Endometrial microvascular endothelial cells (primary cell): ENCODE measurements at regions not wholly inside any gene's neighbourhood (a gene's known extent, or its start where the extent isn't known, plus 50 kb on each side); places are given as distances from the start of the nearest gene placed in this dataset.

ENCODE experiments used
- in situ Hi-C: cut with HindIII; loops from 2 replicates; pipeline ENCODE4 v1.10.0; 2017; ENCODE audit warnings: low sequenced_read_pairs, low pct_unique_long_range_greater_than_20kb; ENCODE audit errors: inconsistent ontology term

DNA sequence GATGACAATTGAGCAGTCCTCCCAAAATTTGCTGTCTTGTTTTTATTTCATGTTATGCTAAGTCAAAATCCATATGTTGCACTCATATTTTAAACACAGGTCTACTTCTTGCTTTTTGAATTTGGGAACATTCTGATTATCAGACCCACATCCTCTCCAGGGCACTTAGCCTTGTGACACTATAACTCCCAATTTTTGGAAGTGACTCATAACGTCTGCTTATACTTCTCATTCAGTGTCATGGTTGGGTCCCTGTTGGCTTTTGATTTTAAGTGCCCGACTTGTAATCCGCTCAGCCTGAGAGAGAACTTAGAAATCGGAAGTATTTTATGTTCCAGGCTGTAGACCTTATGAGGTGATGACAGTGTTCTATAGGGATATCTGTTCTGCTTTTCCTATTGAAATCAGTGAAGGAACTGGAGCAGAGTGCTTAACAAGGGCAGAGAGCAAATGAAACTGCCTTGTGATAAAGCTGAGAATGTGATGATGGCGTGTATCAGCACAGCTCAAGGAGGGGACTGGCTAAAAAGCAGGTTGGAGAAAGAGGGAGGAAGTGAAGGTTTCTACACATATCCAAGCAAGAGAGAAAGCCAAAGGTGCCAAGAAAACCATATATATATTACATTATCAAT is 136.0 kb downstream of the HLX start:
- in situ Hi-C loops: no loop called here

DNA sequence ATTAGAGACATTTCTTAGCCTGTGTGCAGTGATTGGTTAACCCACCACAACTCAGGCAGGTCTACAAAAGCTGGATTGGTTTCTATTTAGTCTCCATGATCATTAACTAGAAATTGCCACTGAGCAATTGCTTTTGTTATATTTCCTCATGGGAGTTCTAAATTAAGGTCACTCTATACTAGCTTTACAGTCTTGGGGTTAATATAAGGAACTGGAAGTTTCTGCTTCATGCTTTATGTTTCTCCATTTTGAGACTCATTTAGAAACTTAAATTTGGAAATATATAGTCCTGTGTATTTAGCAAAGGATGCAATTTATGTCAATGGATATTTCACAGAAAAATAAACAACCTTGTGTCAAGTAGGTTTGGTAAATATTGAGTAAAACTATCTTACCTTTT is 137.5 kb downstream of the HLX start:
- in situ Hi-C loops: no loop called here

- in situ Hi-C loops: no loop called here
Measured at GRCh38 chr1:221018414-221018813, 139.2 kb downstream of the HLX start.

DNA sequence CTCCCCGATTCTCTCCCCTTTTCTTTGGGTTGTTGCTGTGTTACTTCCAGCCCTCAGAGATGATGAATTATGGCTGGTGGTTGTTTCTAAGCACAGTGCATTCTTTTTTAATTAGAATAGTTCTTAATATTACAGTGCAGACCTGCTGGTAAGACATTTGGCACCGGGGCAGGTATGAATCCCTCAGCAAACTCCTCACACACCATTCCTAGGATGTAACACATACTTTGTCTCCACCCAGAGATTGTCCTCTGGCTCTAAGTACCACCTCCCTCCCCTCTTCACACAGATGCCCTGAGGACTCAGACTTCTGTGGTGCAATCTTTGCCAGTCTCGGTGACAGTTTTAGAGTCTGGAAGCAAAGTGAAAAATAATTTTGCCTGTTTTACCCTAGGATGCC is 143.1 kb downstream of the HLX start:
- in situ Hi-C loops: no loop called here

DNA sequence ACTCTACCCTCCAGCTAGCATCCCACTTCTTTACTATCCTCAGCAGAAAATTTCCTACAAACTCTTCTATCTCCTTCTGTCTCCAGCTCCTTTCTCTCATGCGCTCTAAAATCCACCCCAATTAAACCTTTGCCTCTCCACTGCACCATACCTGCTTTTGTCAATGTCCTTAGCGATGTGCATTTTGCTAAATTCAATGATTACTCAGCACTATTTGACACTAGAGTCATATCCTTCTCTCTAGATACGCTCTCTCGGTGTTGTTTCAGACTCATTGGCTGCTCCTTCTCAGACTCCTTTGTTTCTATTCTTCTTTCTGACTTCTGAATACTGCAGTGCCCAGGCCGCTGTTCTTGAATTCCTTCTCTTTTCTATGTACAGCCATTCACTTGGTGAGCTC is 144.2 kb downstream of the HLX start:
- in situ Hi-C loops: no loop called here

DNA sequence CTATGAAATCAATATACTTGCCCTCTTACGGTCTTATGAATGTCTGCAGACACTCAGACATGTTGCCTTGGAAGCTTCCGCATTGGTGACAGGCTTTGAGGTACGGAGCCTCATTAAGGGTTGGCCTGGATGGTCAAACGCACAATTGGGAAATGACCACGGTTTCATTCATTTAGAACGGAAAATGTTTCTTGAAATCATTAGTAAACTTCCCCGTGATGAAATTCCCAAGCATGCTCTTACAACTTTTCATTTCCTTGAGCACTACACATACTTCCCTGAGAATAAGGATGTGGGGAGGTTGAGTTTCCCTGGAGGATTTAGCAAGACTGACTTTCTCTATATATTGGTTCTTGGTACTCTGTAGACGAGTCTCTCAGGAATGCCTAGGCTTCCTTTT is 146.3 kb downstream of the HLX start:
- in situ Hi-C loops: no loop called here

DNA sequence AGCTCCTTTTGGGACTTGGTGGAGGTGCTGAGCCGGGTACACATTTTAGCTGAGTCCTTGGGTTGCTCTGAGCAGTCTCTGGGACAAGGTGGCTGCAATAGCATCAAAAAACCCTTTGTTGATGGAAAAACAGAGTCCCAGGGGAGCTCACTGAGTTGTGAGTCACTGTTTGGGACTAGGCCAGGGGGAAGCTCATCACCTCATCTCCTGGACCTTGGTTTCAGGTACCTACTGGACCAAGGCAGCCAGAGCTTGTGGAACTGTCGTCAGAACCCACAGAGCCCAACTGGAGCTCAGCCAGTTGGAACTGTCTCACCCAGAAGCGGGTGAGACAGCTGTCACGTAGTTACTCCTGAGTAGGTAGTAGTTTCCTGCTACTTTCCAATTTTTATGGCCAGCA is 146.7 kb downstream of the HLX start:
- in situ Hi-C loops: no loop called here

- in situ Hi-C loops: no loop called here
Measured at GRCh38 chr1:221029981-221030649, 150.9 kb downstream of the HLX start.

- in situ Hi-C loops: no loop called here
Measured at GRCh38 chr1:221030990-221031389, 151.7 kb downstream of the HLX start.

- in situ Hi-C loops: no loop called here
Measured at GRCh38 chr1:221031458-221032203, 152.4 kb downstream of the HLX start.

- in situ Hi-C loops: no loop called here
Measured at GRCh38 chr1:221032204-221032585, 153.0 kb downstream of the HLX start.

GRCh38 chr1:221032637-221033280 is 153.5 kb downstream of the HLX start:
- in situ Hi-C loops: no loop called here

DNA sequence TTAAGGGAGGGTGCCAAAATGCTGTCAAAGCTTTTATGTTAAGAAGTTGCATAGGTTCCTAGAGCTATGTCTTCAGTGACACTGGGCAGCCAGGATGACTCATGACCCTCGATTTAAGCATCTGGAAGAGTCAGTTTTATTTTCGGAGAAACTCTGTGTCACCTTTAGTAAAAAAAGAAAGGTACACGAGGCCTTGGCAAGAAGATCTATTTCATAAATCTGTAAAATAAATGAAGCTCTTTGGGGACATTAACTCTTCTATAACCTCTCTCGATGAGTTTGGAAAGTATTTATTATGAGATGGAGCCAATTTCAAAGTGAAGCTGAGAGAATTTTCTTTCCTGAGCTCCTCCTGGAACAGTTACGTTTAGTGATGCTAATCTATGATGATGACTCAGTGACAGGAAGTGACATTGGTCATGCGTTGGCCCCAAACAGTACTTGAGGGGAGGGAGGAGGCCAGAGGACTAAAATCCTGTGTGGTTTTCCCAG is 156.5 kb downstream of the HLX start:
- in situ Hi-C loops: no loop called here

DNA sequence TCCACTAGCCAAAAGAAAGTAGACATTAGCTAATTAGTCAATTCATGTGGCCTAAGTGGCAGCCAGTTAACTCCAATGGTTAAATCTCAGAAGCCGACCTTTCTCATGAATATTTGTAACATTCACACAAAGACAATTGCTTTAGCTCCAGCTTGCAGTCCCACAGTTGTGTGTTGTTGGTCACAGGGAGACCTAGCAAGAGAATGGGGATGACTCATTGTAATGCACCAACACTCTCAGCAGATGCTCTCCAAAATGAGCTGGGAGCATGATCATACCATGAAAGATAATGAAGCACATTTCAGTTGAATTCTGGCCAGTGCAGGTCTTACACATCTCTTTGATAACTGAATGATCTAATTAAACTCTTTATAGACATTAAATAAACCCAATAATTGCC is 160.4 kb downstream of the HLX start:
- in situ Hi-C loops: no loop called here

DNA sequence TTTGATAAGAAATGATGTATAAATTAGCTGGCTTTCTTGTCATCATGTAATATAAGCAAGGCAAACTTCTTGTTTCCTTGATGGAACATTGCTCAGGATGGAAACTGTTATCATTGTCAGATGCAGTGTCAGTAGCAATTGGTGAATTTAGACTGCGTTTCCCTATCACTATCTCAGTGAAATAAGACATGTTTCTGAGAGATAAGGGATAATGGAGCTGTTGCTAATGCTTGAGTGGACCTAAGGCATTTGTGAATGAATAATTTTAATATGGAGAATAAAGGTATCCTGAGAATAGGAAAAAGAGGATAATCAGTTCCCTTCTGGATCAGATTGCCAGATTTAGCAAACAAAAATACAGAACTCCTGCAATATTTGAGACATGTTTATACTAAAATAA is 160.9 kb downstream of the HLX start:
- in situ Hi-C loops: no loop called here

DNA sequence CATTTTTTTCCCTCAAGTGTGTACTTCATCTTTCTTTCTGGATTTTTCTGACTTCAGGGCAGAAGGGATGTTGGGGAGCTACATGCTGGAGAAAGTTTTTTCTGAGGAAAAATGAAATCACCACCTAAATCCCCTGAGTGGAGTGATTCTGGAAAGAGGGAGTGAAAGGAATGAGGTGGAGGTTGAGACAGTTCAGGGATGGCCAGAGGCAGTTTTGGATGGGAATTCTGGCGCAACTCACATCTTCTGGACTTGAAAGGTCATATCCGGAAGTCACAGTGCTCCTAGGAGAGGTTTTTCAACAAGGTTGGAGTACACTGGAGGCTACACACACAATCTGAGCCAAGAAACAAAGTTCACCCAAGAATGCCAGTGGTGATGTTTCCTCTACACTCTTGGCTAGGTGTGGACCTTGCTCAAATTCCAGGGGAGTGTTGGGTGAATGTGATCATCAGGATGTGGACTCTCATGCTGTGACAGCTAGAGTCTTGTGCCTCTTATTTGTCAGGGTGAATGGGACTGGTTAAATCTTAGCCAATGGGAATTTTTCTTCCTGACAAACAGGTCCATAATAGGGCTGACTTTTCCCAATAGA is 161.5 kb downstream of the HLX start:
- in situ Hi-C loops: no loop called here

DNA sequence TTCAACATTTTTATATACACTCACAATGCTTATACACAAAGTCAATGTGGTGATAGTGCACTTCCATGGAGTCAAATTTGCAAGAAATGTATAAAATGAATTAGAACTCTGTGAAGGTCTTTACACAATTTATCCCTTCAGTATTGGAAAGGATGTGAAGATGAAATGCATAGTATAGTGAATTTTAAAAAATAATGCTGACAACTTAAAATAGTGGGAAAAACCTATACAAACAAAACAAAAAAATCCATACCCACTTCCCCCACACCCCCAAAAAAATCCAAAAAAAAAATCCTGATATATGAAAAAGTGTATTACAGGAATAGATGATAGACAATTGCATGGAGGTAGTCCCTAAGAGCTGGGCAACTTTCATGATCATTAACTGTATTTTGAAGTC is 165.3 kb downstream of the HLX start:
- in situ Hi-C loops: no loop called here

GRCh38 chr1:221045151-221045550 is 165.9 kb downstream of the HLX start:
- in situ Hi-C loops: no loop called here
